ENCODE measurements at regions not wholly inside any gene's neighbourhood (a gene's known extent, or its start where the extent isn't known, plus 50 kb on each side); places are given as distances from the start of the nearest gene placed in this dataset.

DNA sequence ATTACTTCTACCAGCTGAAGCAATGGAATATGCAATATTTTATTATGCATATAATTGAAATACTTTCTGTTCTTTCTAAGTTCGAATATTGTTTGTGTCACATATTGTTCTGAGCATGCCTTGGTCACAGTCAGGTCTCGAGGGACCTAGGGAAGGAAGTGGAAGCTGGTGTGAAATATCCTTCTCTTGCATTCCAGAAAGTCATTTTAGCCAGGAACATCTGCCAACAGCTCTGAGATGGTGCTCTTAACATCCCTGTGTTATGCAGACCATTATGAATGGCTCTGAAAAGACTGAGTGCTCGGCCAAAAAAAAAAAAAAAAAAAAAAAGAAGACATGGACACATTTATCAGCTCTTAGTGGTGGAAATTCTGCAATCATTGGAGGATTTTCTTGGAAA, 132.7 kb upstream of the JAG1 start:
- no peak for DNase-seq (ENCODE audit: low spot score)

DNA sequence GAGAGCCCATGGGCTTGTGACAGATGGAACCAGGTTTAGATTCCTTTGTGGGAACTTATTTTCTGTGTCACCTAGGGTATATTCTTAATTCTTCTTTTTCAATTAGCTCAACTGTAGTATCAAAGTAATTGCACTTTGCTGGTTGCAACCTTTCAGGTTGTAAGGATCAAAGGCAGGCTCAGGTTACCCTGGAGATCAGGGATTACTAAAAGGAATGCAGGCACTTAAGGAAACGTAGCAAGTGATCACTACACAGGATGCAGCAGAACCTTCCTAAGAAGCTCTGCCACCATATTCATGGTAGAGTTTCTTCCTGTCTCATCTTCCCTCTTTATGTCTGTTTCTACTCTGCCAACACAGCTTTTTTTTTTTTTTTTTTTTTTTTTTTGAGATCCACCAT, 133.2 kb upstream of the JAG1 start:
- DNase-seq (ENCODE audit: low spot score), result no peak

DNA sequence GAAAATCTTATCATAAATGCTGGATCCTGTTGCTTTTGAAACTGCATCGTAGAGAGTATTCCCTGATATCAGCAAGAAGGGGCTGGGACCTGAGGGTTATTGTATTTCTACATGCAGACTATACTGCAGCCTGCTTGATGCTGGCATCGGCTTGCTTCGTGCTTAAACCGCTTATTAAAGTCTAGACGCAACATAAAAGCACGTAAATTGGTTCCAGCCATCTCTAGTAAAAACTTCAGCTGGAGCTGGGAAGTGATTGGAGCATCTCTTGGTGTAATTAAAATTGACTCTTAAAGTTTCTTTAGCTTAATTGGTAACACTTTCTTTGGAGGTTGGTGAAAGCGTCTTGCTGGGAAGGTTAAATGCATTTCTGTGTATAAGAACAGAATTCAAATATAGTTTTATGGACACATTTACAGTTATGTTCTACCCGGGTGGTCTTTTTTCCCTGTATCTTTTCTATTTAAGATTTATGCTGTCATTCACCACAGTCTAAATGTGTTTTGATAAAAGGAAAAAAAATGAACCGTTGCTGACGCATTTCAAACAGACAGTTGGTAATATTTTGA, 139.0 kb upstream of the JAG1 start:
- no peak for DNase-seq (ENCODE audit: low spot score)

DNA sequence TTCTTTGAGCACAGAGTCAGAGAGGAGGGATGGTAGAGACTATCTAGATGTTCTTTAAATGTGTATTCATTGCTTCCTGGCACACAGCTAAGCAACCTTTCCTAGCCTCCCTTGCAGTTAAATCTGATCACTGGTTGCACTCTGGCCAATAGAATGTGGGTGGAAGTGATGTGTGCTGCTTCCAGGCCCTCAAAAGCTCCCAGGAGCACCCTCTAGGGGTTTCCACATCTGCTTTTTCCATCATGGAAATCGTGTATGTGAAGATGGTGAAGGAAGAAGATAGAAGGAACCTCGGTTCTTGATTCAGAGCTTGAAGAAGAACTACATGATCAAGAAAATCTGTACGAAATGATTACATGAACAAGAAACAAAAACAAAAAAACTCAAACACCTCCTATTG, 149.8 kb upstream of the JAG1 start:
- no peak for DNase-seq (ENCODE audit: low spot score)

DNA sequence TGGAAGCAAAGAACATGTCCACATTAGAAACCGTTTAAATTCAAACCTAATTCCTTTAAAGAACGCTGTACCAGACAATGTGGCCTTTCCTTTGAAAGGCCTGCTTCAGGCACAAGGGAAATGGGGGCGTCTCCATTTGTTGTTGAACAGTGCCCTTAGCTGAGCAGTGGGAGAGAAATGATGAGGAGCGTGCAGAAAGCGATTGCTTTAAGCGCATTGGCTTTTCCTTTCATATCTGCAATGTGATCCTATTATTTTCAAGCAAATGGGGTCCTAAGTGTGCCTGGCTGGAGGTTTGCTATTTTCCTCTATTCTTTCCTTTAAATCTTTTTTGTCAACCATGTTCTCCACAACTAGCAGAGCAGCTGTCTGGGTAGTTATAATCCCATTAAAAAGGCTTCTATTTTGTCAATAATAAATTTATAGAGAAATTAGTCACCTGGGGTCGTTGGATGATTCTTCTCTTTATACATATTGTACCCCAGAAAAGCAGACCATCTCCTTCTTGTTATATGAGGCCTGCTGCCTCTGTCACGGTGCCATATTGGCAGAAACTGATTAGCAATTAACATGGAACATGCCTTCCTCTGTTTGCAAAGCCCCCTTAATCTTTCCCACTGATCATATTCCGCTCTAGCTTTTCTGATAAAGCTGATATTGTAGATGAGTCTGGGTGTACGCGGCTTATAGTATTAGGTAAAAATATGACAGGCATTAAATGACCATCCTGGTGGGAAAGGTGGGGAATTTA, 151.1 kb upstream of the JAG1 start:
- DNase-seq (ENCODE audit: low spot score), result no peak

DNA sequence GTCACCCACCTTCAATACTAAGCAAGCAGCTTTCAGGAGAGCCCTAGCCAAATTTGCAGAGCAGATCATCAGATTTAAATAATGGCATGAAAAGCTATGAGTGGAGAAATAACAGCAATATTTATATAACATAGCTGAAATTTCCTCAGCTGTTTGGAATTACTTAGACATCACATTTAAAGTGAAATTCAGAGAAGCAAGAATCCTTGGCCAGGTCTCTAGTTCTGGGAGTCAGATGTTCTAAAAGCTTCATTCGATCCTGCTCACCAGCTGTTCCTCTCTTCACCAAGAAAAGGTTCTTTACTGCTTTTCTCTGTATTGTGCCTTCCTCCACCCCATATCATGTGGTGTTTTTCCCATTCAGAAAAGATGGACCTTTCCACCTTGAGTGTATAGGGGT, 152.3 kb upstream of the JAG1 start:
- no peak for DNase-seq (ENCODE audit: low spot score)

DNA sequence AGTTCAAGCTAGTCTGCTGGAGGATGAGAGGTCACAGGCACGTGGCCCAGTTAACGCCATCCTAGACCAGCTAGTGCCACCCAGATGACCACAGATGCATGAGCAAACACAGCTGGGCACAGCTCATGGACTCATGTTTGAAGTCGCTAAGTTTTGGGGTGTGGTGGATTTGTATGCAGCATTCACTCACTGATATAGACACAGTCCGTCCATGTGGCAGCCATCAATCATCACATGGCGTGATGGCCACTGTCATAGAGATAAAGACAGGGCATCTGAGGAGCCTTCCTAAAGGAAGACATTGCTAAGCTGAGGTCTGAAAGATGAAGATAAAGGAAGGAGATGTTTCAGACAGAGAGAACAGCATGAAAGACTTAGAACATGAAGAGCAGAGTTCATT, 154.4 kb upstream of the JAG1 start:
- no peak for DNase-seq (ENCODE audit: low spot score)

DNA sequence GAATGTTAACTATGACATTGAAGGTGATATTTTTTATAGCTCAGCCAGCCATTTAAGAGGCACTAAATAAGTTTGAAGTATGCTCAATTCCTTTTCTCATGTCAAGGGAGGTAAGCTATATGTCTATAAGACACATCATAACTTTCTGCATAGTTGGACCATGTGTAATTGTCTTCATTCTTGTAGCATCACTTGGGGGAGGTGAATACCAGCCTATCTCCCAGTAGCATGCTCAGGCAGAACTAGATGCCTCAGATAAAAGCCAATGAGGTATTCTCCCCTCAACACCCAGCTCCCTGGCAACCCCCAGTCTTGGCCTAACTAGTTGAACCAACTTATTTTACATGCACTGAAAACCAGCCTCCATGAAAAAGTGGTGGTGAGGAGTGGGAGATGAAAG, 158.3 kb upstream of the JAG1 start:
- DNase-seq (ENCODE audit: low spot score), result no peak

DNA sequence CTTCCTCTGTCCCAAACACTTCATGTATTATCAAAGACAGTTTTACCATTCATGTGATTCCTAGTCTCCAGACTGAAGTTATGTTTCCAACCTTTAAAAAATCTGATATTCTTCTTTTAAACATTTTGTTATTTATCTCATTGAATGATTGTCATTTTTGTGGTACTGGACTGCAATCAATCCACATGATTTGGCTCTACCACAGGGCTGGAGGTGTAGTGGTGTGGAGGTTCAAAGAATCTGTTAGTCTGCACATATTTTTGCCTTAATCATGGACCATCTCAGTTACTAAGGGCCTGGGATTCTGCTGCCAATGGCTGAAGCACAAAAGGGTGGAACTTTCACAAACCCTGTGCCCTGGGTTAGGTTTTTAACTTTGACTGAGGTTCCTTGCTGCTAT, 164.1 kb upstream of the JAG1 start:
- DNase-seq (ENCODE audit: low spot score), result no peak

DNA sequence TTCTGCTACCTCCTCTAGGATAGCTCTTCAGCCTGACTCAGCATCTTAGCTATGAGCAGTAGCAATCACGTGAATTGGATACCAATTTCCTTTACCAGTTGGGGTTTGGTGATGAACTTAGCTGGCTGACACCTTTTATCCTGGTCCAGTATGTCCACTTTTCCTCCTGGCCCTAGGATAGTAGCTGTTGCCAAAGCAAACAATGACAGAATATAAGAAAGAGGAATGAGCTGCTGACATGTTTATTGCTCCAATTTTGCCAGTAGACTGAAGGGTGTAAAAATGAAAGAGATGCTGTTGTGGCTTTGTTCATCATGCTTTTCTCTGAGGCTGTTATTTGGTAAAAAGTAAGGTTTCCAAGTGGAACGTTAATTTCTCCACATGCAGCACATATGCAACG, 168.3 kb upstream of the JAG1 start:
- DNase-seq (ENCODE audit: low spot score), result no peak

DNA sequence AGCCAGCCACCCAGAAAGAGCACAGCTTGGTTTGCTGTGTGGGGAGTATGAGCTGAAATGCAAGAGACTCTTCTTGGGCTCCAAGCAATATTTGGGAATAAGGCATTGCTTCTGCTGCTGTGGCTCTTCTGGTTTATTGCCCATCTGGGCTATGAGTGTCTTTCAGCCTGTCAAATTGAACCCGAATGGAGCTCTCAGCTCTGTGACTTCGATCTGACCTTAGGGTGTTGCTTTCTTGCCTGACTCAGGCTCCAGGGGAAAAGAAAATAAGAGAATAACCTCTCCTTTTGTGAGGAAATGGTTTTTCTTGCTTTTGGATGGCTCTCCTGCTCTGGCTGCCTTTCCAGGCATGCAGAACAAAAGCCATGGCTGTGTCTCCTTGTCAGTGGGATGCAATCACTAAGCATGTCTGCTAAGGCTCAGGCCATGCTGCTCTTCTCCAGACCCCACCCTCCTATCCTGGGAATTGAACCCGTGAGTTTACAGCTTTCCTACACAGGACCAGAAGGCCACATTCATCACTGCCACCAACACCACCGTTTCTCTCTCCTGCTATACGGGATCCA, 169.4 kb upstream of the JAG1 start:
- no peak for DNase-seq (ENCODE audit: low spot score)

DNA sequence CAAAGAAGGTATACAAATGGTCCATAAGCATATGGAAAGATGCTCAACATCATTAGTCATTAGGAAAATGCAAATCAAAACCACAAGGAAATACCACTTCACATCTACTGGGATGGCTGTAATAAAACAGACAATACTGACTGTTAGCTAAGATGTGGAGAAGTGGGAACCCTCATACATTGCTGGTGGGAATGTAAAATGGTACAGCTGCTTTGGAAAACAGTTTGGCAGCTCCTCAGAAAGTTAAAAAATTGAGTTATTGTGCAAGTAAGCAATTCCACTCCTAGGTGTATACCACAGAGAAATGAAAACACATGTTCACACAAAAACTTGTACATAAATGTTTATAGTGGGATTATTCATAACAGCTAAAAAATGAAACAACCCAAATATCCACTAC, 173.0 kb upstream of the JAG1 start:
- DNase-seq (ENCODE audit: low spot score), result no peak

DNA sequence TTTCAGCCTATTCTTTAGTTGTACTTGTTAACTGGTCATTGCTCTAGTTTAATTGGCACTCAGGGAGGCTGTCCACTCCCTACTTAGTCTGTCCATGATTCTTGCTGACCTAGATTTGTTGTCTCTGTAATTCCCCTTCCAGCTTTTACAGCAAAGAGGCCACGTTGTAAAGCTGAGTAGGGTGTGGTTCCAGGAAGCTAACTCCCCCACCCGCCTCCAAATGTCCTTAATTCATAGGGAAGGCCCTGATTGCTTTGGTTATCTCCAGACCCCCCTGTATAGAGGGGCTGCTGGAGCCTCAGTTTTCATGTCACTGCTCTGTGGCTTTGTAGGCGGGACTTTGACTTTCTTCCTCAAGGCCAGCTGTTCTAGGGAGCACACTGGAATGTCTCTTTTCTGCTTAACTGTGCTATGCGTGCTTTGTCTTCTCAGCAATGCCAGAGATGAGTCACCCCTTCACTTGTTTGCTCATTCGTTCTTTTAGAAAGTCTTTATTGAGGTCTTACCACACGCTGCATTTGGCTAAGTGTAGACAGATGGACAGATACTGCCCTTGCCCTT, 175.1 kb upstream of the JAG1 start:
- DNase-seq (ENCODE audit: low spot score), result no peak

DNA sequence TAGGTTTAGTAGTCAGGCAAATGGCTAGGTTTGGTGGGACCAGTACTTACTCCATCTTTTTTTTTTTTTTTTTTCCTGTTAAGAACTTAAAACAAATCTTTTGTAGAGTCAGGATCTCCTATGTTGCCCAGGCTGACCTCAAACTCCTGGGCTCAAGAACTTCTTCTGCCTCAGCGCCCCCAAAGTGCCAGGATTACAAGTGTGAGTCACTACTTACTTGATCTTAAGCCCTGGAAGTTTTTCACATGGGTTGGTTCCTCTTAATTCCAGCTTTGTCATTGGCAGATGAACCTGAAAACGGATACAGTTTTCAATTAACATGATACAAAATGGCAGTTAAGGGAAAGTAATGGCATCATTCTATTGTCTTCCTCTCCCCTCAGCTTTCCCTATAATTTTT, 179.4 kb upstream of the JAG1 start:
- DNase-seq (ENCODE audit: low spot score), result no peak

DNA sequence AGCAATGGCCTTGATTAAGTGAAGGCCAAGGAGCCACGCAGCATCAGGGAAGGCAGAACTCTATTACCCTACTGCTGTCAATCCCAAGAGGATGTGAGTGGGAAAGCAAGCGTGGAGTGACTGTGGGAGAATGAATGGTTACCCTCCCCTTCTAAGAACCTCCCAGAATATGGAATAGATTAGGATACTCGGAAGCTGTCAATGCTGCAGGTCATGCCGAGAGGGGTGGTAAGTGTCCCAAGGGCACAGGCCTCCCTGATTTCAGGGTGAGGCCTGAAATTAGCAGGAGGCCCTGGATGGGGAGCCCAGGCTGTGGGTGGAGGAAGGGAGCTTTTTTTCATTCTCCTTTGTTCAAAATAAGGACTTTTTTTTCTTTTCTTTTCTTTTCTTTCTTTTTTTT, 179.9 kb upstream of the JAG1 start:
- no peak for DNase-seq (ENCODE audit: low spot score)

DNA sequence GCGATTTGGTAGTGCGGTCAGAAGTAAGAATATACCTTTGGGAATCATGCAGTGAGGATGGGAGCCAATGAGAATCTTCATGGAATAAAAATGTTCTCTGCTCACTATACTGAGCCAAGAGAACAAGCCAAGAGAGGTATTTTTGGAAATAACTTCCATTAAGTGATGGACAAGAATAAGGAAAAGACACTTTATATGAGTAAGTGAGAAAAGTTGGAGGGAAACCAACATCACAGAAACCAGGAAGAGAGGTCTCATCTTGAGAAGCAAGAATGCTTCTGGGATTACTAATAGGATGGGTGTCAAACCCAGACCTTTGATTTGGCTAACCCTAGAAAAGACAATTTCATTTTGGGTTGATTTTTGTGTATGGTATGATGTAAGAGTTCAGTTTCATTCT, 181.2 kb upstream of the JAG1 start:
- no peak for DNase-seq (ENCODE audit: low spot score)

DNA sequence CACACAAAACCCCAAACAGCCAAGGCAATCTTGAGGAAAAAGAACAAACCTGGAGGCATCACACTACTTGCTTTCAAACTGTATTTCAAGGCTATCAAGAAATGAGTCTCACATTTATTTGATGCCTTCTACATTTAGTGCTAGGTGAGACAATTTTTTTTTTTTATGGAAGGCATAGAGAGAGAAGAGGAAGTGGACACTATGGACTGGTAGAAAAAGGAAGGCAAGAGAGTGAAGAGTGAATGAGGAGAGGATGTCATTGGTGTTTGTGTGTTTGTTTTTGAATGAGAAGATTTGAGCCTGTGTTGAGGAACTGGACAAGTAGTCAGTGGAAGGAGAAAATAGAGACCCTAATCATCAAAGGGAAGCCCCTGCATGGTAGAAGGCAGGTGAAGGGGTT, 182.0 kb upstream of the JAG1 start:
- no peak for DNase-seq (ENCODE audit: low spot score)

DNA sequence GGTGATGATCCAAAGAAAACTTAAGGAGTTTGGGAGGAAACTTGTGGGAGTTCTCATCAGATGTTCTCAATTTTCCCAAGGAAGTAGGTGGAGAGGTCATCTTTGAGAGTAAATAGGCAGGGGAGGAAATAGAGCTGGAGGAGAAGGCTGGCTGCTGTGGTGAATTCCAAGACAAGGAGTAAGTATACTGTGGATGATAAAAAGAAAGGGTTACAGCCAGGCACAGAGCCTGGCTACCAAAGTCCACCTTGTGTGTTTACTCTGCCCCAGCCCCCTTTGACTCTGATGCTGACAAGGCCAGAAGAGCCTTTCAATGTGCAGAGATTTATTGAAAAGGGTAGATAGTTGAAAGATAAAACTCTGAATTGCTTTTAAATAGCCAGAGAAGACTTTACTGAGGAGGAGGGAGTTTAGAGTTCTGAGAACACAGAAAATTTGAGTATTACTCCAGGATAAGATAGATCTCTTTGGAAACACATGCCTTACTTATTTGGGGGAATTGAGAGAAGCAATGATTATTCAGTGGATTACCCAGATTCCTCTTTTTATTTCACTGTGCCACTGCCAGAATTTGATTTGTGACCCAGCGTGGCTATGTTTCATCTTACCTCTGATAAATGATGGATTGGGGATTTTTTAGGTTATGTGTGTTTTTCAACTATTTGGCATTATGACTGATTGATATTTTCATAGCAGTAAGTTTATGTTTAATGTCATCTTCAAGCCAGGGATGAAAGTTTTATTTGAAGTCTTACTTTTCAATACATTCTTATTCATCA, 182.6 kb upstream of the JAG1 start:
- DNase-seq (ENCODE audit: low spot score), result no peak

DNA sequence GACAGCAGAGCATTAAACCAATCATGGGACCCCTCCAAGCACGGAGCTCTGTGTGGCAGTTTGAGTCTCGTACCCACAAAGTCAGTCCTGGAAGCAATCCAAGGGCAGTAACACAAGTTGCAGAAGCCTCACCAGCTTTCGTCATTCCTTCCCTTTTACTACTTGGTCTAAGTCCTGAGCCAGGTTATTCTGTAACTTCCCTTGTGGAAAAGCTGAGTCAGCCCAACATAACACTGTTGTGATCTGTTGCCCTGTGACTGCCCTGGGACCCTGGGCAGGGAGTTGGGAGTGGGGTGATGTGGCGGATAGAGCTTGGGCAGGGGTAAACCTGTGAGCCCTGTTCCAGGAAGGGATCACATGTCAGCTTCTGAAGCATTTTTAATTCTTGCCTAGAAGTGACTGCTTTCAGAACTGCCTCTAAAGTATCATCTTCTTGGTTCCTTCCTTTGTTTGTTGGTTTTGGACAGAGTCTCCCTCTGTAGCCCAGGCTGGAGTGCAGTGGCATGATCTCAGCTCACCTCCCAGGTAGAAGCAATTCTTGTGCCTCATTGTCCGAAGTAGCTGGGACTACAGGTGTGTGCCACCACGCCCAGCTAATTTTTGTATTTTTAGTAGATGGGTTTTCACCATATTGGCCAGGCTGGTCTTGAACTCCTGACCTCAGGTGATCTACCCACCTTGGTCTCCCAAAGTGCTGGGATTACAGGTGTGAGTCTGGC, 183.7 kb upstream of the JAG1 start:
- no peak for DNase-seq (ENCODE audit: low spot score)

DNA sequence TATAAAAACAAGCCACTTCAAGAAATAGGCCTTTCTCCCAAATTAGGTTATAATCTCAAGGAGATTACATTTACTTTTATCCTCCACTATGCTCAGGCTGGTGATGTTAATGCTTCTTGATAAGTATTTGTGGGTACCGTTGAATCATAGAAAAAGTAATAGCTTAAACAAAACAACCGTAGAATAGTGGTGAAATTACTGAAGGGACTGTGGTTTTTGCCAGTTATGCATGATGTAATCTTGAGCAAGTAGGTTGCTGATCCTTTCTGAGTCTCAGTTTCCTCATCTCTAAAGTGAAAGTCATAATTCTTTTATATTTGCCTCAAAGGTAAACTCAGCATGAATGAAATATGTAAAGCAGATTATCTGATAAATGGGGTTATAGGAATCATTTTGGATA, 187.3 kb upstream of the JAG1 start:
- DNase-seq (ENCODE audit: low spot score), result no peak

DNA sequence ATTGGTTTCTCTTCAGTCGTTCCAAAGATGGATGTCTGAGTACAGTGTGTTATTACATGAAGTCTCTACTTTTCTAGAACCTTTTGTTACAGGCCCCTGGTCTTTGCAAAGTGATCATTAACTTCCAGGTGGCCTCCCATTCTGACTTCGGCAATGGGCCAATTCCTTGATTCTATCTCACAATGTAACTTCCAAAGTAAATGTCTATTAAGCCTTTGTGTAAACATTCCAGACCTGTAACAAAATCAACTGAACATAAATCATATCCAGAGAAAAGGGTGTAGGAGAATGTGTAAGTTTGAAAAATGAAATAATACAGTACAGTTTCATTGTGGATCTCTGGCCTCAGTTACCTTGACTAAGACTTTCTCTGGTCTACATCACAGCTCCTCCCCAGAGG, 187.8 kb upstream of the JAG1 start:
- DNase-seq (ENCODE audit: low spot score), result no peak

DNA sequence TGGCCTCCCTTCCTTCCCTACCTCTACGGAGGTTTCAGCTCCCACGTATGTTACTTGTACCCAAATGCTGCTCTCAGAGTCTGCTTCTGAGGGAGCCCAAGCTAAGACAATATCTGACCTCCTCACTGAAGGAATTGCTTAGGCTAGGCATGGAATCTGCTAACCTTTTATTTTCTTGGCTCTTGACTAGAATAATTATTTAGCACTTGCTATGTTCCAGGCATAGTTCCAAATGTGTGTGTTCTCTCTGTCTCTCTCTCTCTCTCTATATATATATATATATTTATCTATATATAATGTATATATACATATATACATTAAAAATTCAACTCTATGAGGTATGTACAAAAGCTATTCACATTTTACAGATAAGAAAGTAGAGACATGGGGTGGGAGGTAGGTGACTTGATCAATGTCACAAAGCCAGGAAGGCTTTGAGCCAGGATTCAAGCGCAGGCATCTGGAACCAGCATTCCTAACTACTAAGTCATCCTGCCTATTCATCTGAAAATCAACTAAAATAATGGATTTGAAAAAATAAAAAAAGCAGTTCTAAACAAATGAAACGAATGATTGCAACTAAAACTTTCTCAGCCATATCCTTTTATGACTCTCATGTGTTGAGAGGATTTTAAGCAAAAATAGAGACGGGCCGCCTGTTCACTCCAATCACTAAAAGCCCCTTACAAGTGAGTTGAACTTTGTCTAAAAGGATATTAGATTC, 189.7 kb upstream of the JAG1 start:
- DNase-seq (ENCODE audit: low spot score), result no peak
